Effector memory CD4-positive, alpha-beta T cell (primary cell): ENCODE measurements at regions not wholly inside any gene's neighbourhood (a gene's known extent, or its start where the extent isn't known, plus 50 kb on each side); places are given as distances from the start of the nearest gene placed in this dataset.
"Not testable (repeated sequence)": the region's sequence is repeated elsewhere in the genome, so short reads cannot be mapped to it uniquely, and the experiment has no call there.

Source experiments
- DNase-seq, 3 donors: peaks; one replicate each; pipeline ENCODE4 v3.0.0-alpha.2; 2020
- H3K27ac ChIP-seq: 2 replicates; pipeline ENCODE4 v1.7.0; 2013; ENCODE audit warnings: mild to moderate bottlenecking, low read length, moderate library complexity; ENCODE audit not compliant: insufficient read depth, poor library complexity, severe bottlenecking
- H3K27me3 ChIP-seq: replicated peaks from 2 replicates; pipeline ENCODE4 v1.7.0; 2013; ENCODE audit warnings: mild to moderate bottlenecking, low read length; ENCODE audit not compliant: insufficient read depth, control insufficient read depth, poor library complexity, severe bottlenecking
- H3K36me3 ChIP-seq: 2 replicates; pipeline ENCODE4 v1.7.0; 2013; ENCODE audit warnings: mild to moderate bottlenecking, low read length, moderate library complexity; ENCODE audit not compliant: control insufficient read depth, insufficient read depth
- H3K4me1 ChIP-seq: 2 replicates; pipeline ENCODE4 v1.7.0; 2013; ENCODE audit warnings: low read length, mild to moderate bottlenecking; ENCODE audit not compliant: control insufficient read depth, insufficient read depth, poor library complexity, severe bottlenecking
- H3K4me3 ChIP-seq: 2 replicates; pipeline ENCODE4 v1.7.0; 2013; ENCODE audit warnings: low read length, low read depth, mild to moderate bottlenecking; ENCODE audit not compliant: insufficient read depth, poor library complexity, severe bottlenecking
- H3K9me3 ChIP-seq: 2 replicates; pipeline ENCODE4 v1.7.0; 2013; ENCODE audit warnings: mild to moderate bottlenecking, low read length, moderate library complexity; ENCODE audit not compliant: control insufficient read depth

- no peaks in the 10 kb centered on the region for H3K27me3 ChIP-seq
- no peak overlapping the region for H3K27ac ChIP-seq
- H3K9me3 ChIP-seq = no peaks in the 10 kb centered on the region
- H3K4me1 ChIP-seq = no peaks in the 10 kb centered on the region
- no peak overlapping the region for H3K4me3 ChIP-seq
- no peak for DNase-seq
- H3K36me3 ChIP-seq = no peaks in the 10 kb centered on the region
These were observed 164.0 kb upstream of the NR2F2 start for GRCh38 chr15:96166223-96167200.

GRCh38 chr15:96170616-96170978, 159.9 kb upstream of the NR2F2 start:
- H3K27me3 ChIP-seq, DNase-seq, H3K4me1 ChIP-seq, H3K27ac ChIP-seq, H3K9me3 ChIP-seq, H3K36me3 ChIP-seq, H3K4me3 ChIP-seq: not testable (repeated sequence)

- Histone ChIP-seq H3K27ac (no peak overlapping the region), H3K4me3 (no peak overlapping the region), H3K4me1 (no peaks in the 10 kb centered on the region), H3K36me3 (no peaks in the 10 kb centered on the region), H3K27me3 (no peaks in the 10 kb centered on the region), H3K9me3 (no peaks in the 10 kb centered on the region)
- DNase-seq = no peak
These were observed 159.3 kb upstream of the NR2F2 start for GRCh38 chr15:96170979-96171739.

GRCh38 chr15:96171853-96172296, 158.6 kb upstream of the NR2F2 start:
- no peaks in the 10 kb centered on the region for H3K9me3 ChIP-seq
- H3K36me3 ChIP-seq = no peaks in the 10 kb centered on the region
- no peaks in the 10 kb centered on the region for H3K4me1 ChIP-seq
- no peak for DNase-seq
- no peak overlapping the region for H3K27ac ChIP-seq
- H3K4me3 ChIP-seq = no peak overlapping the region
- no peaks in the 10 kb centered on the region for H3K27me3 ChIP-seq

- Histone ChIP-seq H3K36me3 (no peaks in the 10 kb centered on the region), H3K9me3 (no peaks in the 10 kb centered on the region), H3K27me3 (no peaks in the 10 kb centered on the region), H3K4me3 (no peak overlapping the region), H3K4me1 (no peaks in the 10 kb centered on the region), H3K27ac (no peak overlapping the region)
- no peak for DNase-seq
These were observed 158.1 kb upstream of the NR2F2 start for GRCh38 chr15:96172417-96172816.

- Histone ChIP-seq H3K27ac (no peak overlapping the region), H3K9me3 (no peaks in the 10 kb centered on the region), H3K4me1 (no peaks in the 10 kb centered on the region), H3K36me3 (no peaks in the 10 kb centered on the region), H3K27me3 (no peaks in the 10 kb centered on the region), H3K4me3 (no peak overlapping the region)
- DNase-seq = no peak
These were observed 153.7 kb upstream of the NR2F2 start for GRCh38 chr15:96176831-96177230.

- no peak overlapping the region for H3K4me3 ChIP-seq
- DNase-seq = no peak
- no peaks in the 10 kb centered on the region for H3K9me3 ChIP-seq
- no peaks in the 10 kb centered on the region for H3K27me3 ChIP-seq
- H3K36me3 ChIP-seq = no peaks in the 10 kb centered on the region
- H3K4me1 ChIP-seq = no peaks in the 10 kb centered on the region
- no peak overlapping the region for H3K27ac ChIP-seq
These were observed 153.2 kb upstream of the NR2F2 start for GRCh38 chr15:96177279-96177678.

- DNase-seq = no peak
- Histone ChIP-seq H3K27me3 (no peaks in the 10 kb centered on the region), H3K4me3 (no peak overlapping the region), H3K27ac (no peak overlapping the region), H3K9me3 (no peaks in the 10 kb centered on the region), H3K4me1 (no peaks in the 10 kb centered on the region), H3K36me3 (no peaks in the 10 kb centered on the region)
These were observed 150.3 kb upstream of the NR2F2 start for GRCh38 chr15:96180087-96180748.

- H3K4me1 ChIP-seq = no peaks in the 10 kb centered on the region
These were observed 149.3 kb upstream of the NR2F2 start for GRCh38 chr15:96181217-96181616.

More at GRCh38 chr15:96181217-96181616, 149.3 kb upstream of the NR2F2 start:
- Histone ChIP-seq H3K9me3 (no peaks in the 10 kb centered on the region), H3K4me3 (no peak overlapping the region), H3K27ac (no peak overlapping the region), H3K27me3 (no peaks in the 10 kb centered on the region), H3K36me3 (no peaks in the 10 kb centered on the region)
- DNase-seq = no peak
